Stimulated activated memory B cell treated with anti-CD40 and anti-IgM and Interleukin-4, amounts not matched to agents 10 μg/mL and 1 μg/mL and 100 μg/mL, for 72 hours (primary cell): ENCODE measurements at regions not wholly inside any gene's neighbourhood (a gene's known extent, or its start where the extent isn't known, plus 50 kb on each side); places are given as distances from the start of the nearest gene placed in this dataset.

Experiments used
- ATAC-seq: fragments of 150-1000 bp; cut with Tn5 transposase; 2 replicates; pipeline ENCODE4 v1.10.0; 2021
- H3K27ac Mint-ChIP-seq: one replicate; pipeline ENCODE4 v1.8.0; 2022; ENCODE audit warnings: mild to moderate bottlenecking, mixed read lengths
- H3K27me3 Mint-ChIP-seq: one replicate; pipeline ENCODE4 v1.8.0; 2022; ENCODE audit warnings: mixed read lengths
- H3K36me3 Mint-ChIP-seq: one replicate; pipeline ENCODE4 v1.8.0; 2022; ENCODE audit warnings: mixed read lengths
- H3K4me1 Mint-ChIP-seq: one replicate; pipeline ENCODE4 v1.8.0; 2022; ENCODE audit warnings: mixed read lengths
- H3K4me3 Mint-ChIP-seq: one replicate; pipeline ENCODE4 v1.8.0; 2022; ENCODE audit warnings: mild to moderate bottlenecking, moderate library complexity, mixed read lengths
- H3K9me3 Mint-ChIP-seq: one replicate; pipeline ENCODE4 v1.8.0; 2022; ENCODE audit warnings: mixed read lengths

GRCh38 chr1:30063621-30064280 lies 659.6 kb downstream of the MATN1 start:
- Mint-ChIP-seq H3K4me3 (no peak overlapping the region), H3K9me3 (no peaks in the 10 kb centered on the region), H3K36me3 (no peaks in the 10 kb centered on the region), H3K27me3 (peaks cover 21% of the 10 kb centered on the region), H3K4me1 (no peaks in the 10 kb centered on the region), H3K27ac (no peak overlapping the region)
- no peak for ATAC-seq

GRCh38 chr1:30061292-30062220 lies 661.8 kb downstream of the MATN1 start:
- peaks cover 4% of the 10 kb centered on the region for H3K27me3 Mint-ChIP-seq
- no peaks in the 10 kb centered on the region for H3K4me1 Mint-ChIP-seq
- H3K4me3 Mint-ChIP-seq, result no peak overlapping the region
- no peak overlapping the region for H3K27ac Mint-ChIP-seq
- H3K36me3 Mint-ChIP-seq, result no peaks in the 10 kb centered on the region
- ATAC-seq, result no peak
- H3K9me3 Mint-ChIP-seq, result no peaks in the 10 kb centered on the region

GRCh38 chr1:30060738-30061137 lies 662.6 kb downstream of the MATN1 start:
- no peaks in the 10 kb centered on the region for H3K27me3 Mint-ChIP-seq
- no peak for ATAC-seq
- no peak overlapping the region for H3K27ac Mint-ChIP-seq
- no peaks in the 10 kb centered on the region for H3K4me1 Mint-ChIP-seq
- H3K36me3 Mint-ChIP-seq, result no peaks in the 10 kb centered on the region
- no peaks in the 10 kb centered on the region for H3K9me3 Mint-ChIP-seq
- H3K4me3 Mint-ChIP-seq, result no peak overlapping the region

GRCh38 chr1:30058970-30059369 lies 664.4 kb downstream of the MATN1 start:
- Mint-ChIP-seq H3K4me3 (no peak overlapping the region), H3K27me3 (no peaks in the 10 kb centered on the region), H3K9me3 (no peaks in the 10 kb centered on the region), H3K36me3 (no peaks in the 10 kb centered on the region), H3K27ac (no peak overlapping the region), H3K4me1 (no peaks in the 10 kb centered on the region)
- ATAC-seq, result no peak

- Mint-ChIP-seq H3K36me3 (no peaks in the 10 kb centered on the region), H3K4me1 (no peaks in the 10 kb centered on the region), H3K4me3 (no peak overlapping the region), H3K27me3 (peaks cover 26% of the 10 kb centered on the region), H3K27ac (no peak overlapping the region), H3K9me3 (no peaks in the 10 kb centered on the region)
- no peak for ATAC-seq
Observed at GRCh38 chr1:30054126-30054525, 669.3 kb downstream of the MATN1 start.

- H3K36me3 Mint-ChIP-seq, result no peaks in the 10 kb centered on the region
- no peaks in the 10 kb centered on the region for H3K9me3 Mint-ChIP-seq
- no peak overlapping the region for H3K4me3 Mint-ChIP-seq
- ATAC-seq, result no peak
- H3K27ac Mint-ChIP-seq, result no peak overlapping the region
- H3K4me1 Mint-ChIP-seq, result no peaks in the 10 kb centered on the region
- H3K27me3 Mint-ChIP-seq, result peaks cover 26% of the 10 kb centered on the region
Observed at GRCh38 chr1:30052178-30052577, 671.2 kb downstream of the MATN1 start.

- H3K4me3 Mint-ChIP-seq, result no peak overlapping the region
- no peak for ATAC-seq
- H3K27me3 Mint-ChIP-seq, result peaks cover 26% of the 10 kb centered on the region
- no peaks in the 10 kb centered on the region for H3K4me1 Mint-ChIP-seq
- H3K36me3 Mint-ChIP-seq, result no peaks in the 10 kb centered on the region
- H3K9me3 Mint-ChIP-seq, result no peaks in the 10 kb centered on the region
- no peak overlapping the region for H3K27ac Mint-ChIP-seq
Observed at GRCh38 chr1:30051777-30052176, 671.6 kb downstream of the MATN1 start.

- H3K9me3 Mint-ChIP-seq, result no peaks in the 10 kb centered on the region
- no peak overlapping the region for H3K27ac Mint-ChIP-seq
- H3K36me3 Mint-ChIP-seq, result no peaks in the 10 kb centered on the region
- ATAC-seq, result no peak
- peaks cover 32% of the 10 kb centered on the region for H3K27me3 Mint-ChIP-seq
- H3K4me3 Mint-ChIP-seq, result no peak overlapping the region
- H3K4me1 Mint-ChIP-seq, result no peaks in the 10 kb centered on the region
Observed at GRCh38 chr1:30049748-30050296, 673.6 kb downstream of the MATN1 start.

- no peaks in the 10 kb centered on the region for H3K36me3 Mint-ChIP-seq
Observed at GRCh38 chr1:30048905-30049304, 674.5 kb downstream of the MATN1 start.

GRCh38 chr1:30047576-30047975 lies 675.8 kb downstream of the MATN1 start:
- Mint-ChIP-seq H3K36me3 (no peaks in the 10 kb centered on the region), H3K4me1 (no peaks in the 10 kb centered on the region), H3K27ac (no peak overlapping the region), H3K4me3 (no peak overlapping the region), H3K27me3 (peaks cover 35% of the 10 kb centered on the region), H3K9me3 (peaks cover 7% of the 10 kb centered on the region)
- no peak for ATAC-seq

More at GRCh38 chr1:30048905-30049304, 674.5 kb downstream of the MATN1 start:
- Mint-ChIP-seq H3K4me1 (no peaks in the 10 kb centered on the region), H3K9me3 (peaks cover 4% of the 10 kb centered on the region), H3K4me3 (no peak overlapping the region), H3K27ac (no peak overlapping the region), H3K27me3 (peaks cover 36% of the 10 kb centered on the region)
- ATAC-seq, result no peak

GRCh38 chr1:30046751-30047150 lies 676.6 kb downstream of the MATN1 start:
- no peaks in the 10 kb centered on the region for H3K4me1 Mint-ChIP-seq
- peaks cover 7% of the 10 kb centered on the region for H3K9me3 Mint-ChIP-seq
- H3K27ac Mint-ChIP-seq, result no peak overlapping the region
- H3K4me3 Mint-ChIP-seq, result no peak overlapping the region
- ATAC-seq, result no peak
- no peaks in the 10 kb centered on the region for H3K36me3 Mint-ChIP-seq
- peaks cover 27% of the 10 kb centered on the region for H3K27me3 Mint-ChIP-seq

- Mint-ChIP-seq H3K4me3 (no peak overlapping the region), H3K27ac (no peak overlapping the region), H3K27me3 (peaks cover 19% of the 10 kb centered on the region), H3K4me1 (no peaks in the 10 kb centered on the region), H3K9me3 (peaks cover 7% of the 10 kb centered on the region), H3K36me3 (no peaks in the 10 kb centered on the region)
- no peak for ATAC-seq
Observed at GRCh38 chr1:30045304-30046090, 677.9 kb downstream of the MATN1 start.

GRCh38 chr1:30044656-30045144 lies 678.7 kb downstream of the MATN1 start:
- Mint-ChIP-seq H3K4me1 (no peaks in the 10 kb centered on the region), H3K27ac (no peak overlapping the region), H3K9me3 (peaks cover 7% of the 10 kb centered on the region), H3K4me3 (no peak overlapping the region), H3K36me3 (no peaks in the 10 kb centered on the region), H3K27me3 (peaks cover 19% of the 10 kb centered on the region)
- ATAC-seq, result no peak

- Mint-ChIP-seq H3K36me3 (no peaks in the 10 kb centered on the region), H3K9me3 (peaks cover 7% of the 10 kb centered on the region), H3K27me3 (peaks cover 23% of the 10 kb centered on the region), H3K4me1 (no peaks in the 10 kb centered on the region), H3K27ac (no peak overlapping the region), H3K4me3 (no peak overlapping the region)
- no peak for ATAC-seq
Observed at GRCh38 chr1:30043731-30044408, 679.5 kb downstream of the MATN1 start.
